ENCODE measurements at regions not wholly inside any gene's neighbourhood (a gene's known extent, or its start where the extent isn't known, plus 50 kb on each side); places are given as distances from the start of the nearest gene placed in this dataset.

GRCh38 chr11:22076271-22076930 lies 116.5 kb upstream of the ANO5 start:
- Mint-ChIP-seq H3K9me3 (peaks cover 4% of the 10 kb centered on the region), H3K36me3 (ENCODE audit: low read depth) (no peaks in the 10 kb centered on the region), H3K27ac (no peak overlapping the region), H3K27me3 (no peaks in the 10 kb centered on the region), H3K4me3 (no peak overlapping the region), H3K4me1 (ENCODE audit: low read depth) (no peaks in the 10 kb centered on the region)
- intact Hi-C loops (cut with DNase I, micrococcal nuclease): no loop called here
- Histone ChIP-seq H3K27ac (ENCODE audit: low read depth in 1 of 2, low read length in 2 of 2) (no peak overlapping the region), H3K36me3 (ENCODE audit: insufficient read depth, low read length) (no peaks in the 10 kb centered on the region), H3K27me3 (ENCODE audit: control insufficient read depth in 1 of 2, insufficient read depth in 2 of 2, low read length in 2 of 2) (no peaks in the 10 kb centered on the region), H3K4me1 (ENCODE audit: insufficient read depth, low read length) (no peaks in the 10 kb centered on the region), H3K4me3 (ENCODE audit: low read length) (no peak overlapping the region), H3K9me3 (ENCODE audit: control insufficient read depth in 1 of 2, insufficient read depth in 1 of 2, low read length in 2 of 2) (peaks cover 0 to 4% of the 10 kb centered on the region in 2 experiments)
- TF ChIP-seq, protein P1, sequence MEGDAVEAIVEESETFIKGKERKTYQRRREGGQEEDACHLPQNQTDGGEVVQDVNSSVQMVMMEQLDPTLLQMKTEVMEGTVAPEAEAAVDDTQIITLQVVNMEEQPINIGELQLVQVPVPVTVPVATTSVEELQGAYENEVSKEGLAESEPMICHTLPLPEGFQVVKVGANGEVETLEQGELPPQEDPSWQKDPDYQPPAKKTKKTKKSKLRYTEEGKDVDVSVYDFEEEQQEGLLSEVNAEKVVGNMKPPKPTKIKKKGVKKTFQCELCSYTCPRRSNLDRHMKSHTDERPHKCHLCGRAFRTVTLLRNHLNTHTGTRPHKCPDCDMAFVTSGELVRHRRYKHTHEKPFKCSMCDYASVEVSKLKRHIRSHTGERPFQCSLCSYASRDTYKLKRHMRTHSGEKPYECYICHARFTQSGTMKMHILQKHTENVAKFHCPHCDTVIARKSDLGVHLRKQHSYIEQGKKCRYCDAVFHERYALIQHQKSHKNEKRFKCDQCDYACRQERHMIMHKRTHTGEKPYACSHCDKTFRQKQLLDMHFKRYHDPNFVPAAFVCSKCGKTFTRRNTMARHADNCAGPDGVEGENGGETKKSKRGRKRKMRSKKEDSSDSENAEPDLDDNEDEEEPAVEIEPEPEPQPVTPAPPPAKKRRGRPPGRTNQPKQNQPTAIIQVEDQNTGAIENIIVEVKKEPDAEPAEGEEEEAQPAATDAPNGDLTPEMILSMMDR (IDR thresholded peaks at IDR 0.05): no peak
- ChIA-PET CTCF (no interaction called here), POLR2A (no interaction called here)
- no peak for DNase-seq
- ATAC-seq (ENCODE audit: poor library complexity): no peak

GRCh38 chr11:22078063-22078462 lies 114.8 kb upstream of the ANO5 start:
- ATAC-seq (ENCODE audit: poor library complexity): no peak
- H3K9me3 Mint-ChIP-seq: peaks cover 4% of the 10 kb centered on the region

DNA sequence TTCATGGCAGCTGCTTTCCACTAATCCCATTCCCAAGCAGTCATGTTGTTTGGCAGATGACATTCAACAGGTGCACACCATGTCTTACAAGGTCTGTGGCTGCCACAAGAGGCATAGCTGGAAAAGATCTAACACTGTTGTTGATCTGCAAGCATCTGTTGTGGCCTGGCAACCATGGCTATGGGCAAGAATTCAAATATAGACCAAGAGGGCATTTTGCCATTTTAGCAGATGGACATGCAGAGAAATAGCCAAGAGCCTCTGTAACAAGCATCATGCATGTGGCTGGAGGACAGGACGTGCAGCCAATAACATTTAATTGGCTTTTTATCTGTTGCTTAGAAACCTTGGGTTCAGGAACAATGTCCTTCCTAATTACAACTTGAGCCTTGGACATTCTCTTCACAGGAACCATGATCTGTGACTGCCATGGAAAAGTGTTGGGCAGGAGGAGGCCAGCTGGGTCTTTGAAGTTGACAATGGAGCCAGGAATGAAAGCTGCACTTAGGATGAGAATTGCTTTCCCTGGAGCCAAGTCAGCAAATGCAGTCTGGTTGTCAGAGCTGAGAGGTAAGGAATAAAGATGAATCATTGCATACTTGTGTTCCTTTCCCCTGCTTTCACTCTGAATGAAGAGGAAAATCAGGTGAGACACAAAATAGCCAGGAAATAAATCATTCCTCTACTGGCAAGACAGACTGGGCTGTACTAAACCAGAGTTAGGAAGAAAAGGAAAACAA lies 113.6 kb upstream of the ANO5 start:
- Histone ChIP-seq H3K4me3 (ENCODE audit: low read length) (no peak overlapping the region), H3K9me3 (ENCODE audit: control insufficient read depth in 1 of 2, insufficient read depth in 1 of 2, low read length in 2 of 2) (peaks cover 0 to 4% of the 10 kb centered on the region in 2 experiments), H3K36me3 (ENCODE audit: insufficient read depth, low read length) (no peaks in the 10 kb centered on the region), H3K27ac (ENCODE audit: low read depth in 1 of 2, low read length in 2 of 2) (no peak overlapping the region), H3K4me1 (ENCODE audit: insufficient read depth, low read length) (no peaks in the 10 kb centered on the region), H3K27me3 (ENCODE audit: control insufficient read depth in 1 of 2, insufficient read depth in 2 of 2, low read length in 2 of 2) (no peaks in the 10 kb centered on the region)
- Mint-ChIP-seq H3K27me3 (no peaks in the 10 kb centered on the region), H3K4me3 (no peak overlapping the region), H3K27ac (no peak overlapping the region), H3K36me3 (ENCODE audit: low read depth) (no peaks in the 10 kb centered on the region), H3K4me1 (ENCODE audit: low read depth) (no peaks in the 10 kb centered on the region), H3K9me3 (peaks cover 6% of the 10 kb centered on the region)
- POLR2A ChIA-PET: no interaction called here
- DNase-seq: no peak
- TF ChIP-seq, protein P1 (IDR thresholded peaks at IDR 0.05): no peak
- no peak for ATAC-seq (ENCODE audit: poor library complexity)
- intact Hi-C loops (cut with DNase I, micrococcal nuclease): no loop called here
- CTCF ChIA-PET: no interaction called here

More at GRCh38 chr11:22078063-22078462, 114.8 kb upstream of the ANO5 start:
- Histone ChIP-seq H3K4me3 (ENCODE audit: low read length) (no peak overlapping the region), H3K27me3 (ENCODE audit: control insufficient read depth in 1 of 2, insufficient read depth in 2 of 2, low read length in 2 of 2) (no peaks in the 10 kb centered on the region), H3K4me1 (ENCODE audit: insufficient read depth, low read length) (no peaks in the 10 kb centered on the region), H3K36me3 (ENCODE audit: insufficient read depth, low read length) (no peaks in the 10 kb centered on the region), H3K9me3 (ENCODE audit: control insufficient read depth in 1 of 2, insufficient read depth in 1 of 2, low read length in 2 of 2) (peaks cover 0 to 4% of the 10 kb centered on the region in 2 experiments), H3K27ac (ENCODE audit: low read depth in 1 of 2, low read length in 2 of 2) (no peak overlapping the region)
- POLR2A ChIA-PET: no interaction called here
- no peaks in the 10 kb centered on the region for H3K4me1 Mint-ChIP-seq (ENCODE audit: low read depth)
- H3K27ac Mint-ChIP-seq: no peak overlapping the region
- H3K27me3 Mint-ChIP-seq: no peaks in the 10 kb centered on the region
- DNase-seq: no peak
- no peak overlapping the region for H3K4me3 Mint-ChIP-seq
- TF ChIP-seq, protein P1 (IDR thresholded peaks at IDR 0.05): no peak
- CTCF ChIA-PET: no interaction called here
- no peaks in the 10 kb centered on the region for H3K36me3 Mint-ChIP-seq (ENCODE audit: low read depth)
- intact Hi-C loops (cut with DNase I, micrococcal nuclease): no loop called here

Data from CD4-positive, alpha-beta T cell (primary cell).